ENCODE measurements at regions not wholly inside any gene's neighbourhood (a gene's known extent, or its start where the extent isn't known, plus 50 kb on each side); places are given as distances from the start of the nearest gene placed in this dataset.
A peak's percentile ranks its signal among the peaks of the same experiment; 100 is the strongest.
"Not testable (repeated sequence)": the region's sequence is repeated elsewhere in the genome, so short reads cannot be mapped to it uniquely, and the experiment has no call there.

- no peaks in the 10 kb centered on the region for H3K36me3 ChIP-seq (replicated peaks)
- H3K27me3 ChIP-seq (ENCODE audit: low read depth): no peaks in the 10 kb centered on the region
- no peak overlapping the region for H3K4me3 ChIP-seq
- H3K9me3 ChIP-seq: no peaks in the 10 kb centered on the region
- no peaks in the 10 kb centered on the region for H3K4me1 ChIP-seq
- no peak for DNase-seq (ENCODE audit: low spot score in 2 of 2)
- in situ Hi-C loops (cut with MboI; ENCODE audit: low sequenced_read_pairs): no loop called here
Measured at GRCh38 chr14:22107753-22108152, 434.1 kb upstream of the OR4E1 start.

GRCh38 chr14:22106700-22107697 lies 433.4 kb upstream of the OR4E1 start:
- Histone ChIP-seq H3K4me1 (no peaks in the 10 kb centered on the region), H3K36me3 (replicated peaks) (no peaks in the 10 kb centered on the region), H3K9me3 (no peaks in the 10 kb centered on the region), H3K27me3 (ENCODE audit: low read depth) (no peaks in the 10 kb centered on the region), H3K4me3 (no peak overlapping the region)
- in situ Hi-C loops (cut with MboI; ENCODE audit: low sequenced_read_pairs): no loop called here
- no peak for DNase-seq (ENCODE audit: low spot score in 2 of 2)

GRCh38 chr14:22105624-22106006 lies 432.0 kb upstream of the OR4E1 start:
- Histone ChIP-seq H3K9me3 (no peaks in the 10 kb centered on the region), H3K36me3 (replicated peaks) (no peaks in the 10 kb centered on the region), H3K27me3 (ENCODE audit: low read depth) (no peaks in the 10 kb centered on the region), H3K4me3 (no peak overlapping the region), H3K4me1 (no peaks in the 10 kb centered on the region)
- in situ Hi-C loops (cut with MboI; ENCODE audit: low sequenced_read_pairs): no loop called here
- no peak for DNase-seq (ENCODE audit: low spot score in 2 of 2)

GRCh38 chr14:22105006-22105623 lies 431.5 kb upstream of the OR4E1 start:
- no peaks in the 10 kb centered on the region for H3K36me3 ChIP-seq (replicated peaks)
- H3K9me3 ChIP-seq: no peaks in the 10 kb centered on the region
- no peak overlapping the region for H3K4me3 ChIP-seq
- no peak for DNase-seq (ENCODE audit: low spot score in 2 of 2)
- H3K4me1 ChIP-seq: no peaks in the 10 kb centered on the region
- in situ Hi-C loops (cut with MboI; ENCODE audit: low sequenced_read_pairs): no loop called here
- H3K27me3 ChIP-seq (ENCODE audit: low read depth): no peaks in the 10 kb centered on the region

- H3K36me3 ChIP-seq (replicated peaks); DNase-seq (ENCODE audit: low spot score in 2 of 2); H3K4me1 ChIP-seq; H3K27me3 ChIP-seq (ENCODE audit: low read depth); H3K4me3 ChIP-seq; H3K9me3 ChIP-seq; in situ Hi-C loops (cut with MboI; ENCODE audit: low sequenced_read_pairs): not testable (repeated sequence)
Measured at GRCh38 chr14:22100764-22101120, 427.1 kb upstream of the OR4E1 start.

- H3K4me3 ChIP-seq: no peak overlapping the region
- H3K9me3 ChIP-seq: no peaks in the 10 kb centered on the region
- no peaks in the 10 kb centered on the region for H3K36me3 ChIP-seq (replicated peaks)
- in situ Hi-C loops (cut with MboI; ENCODE audit: low sequenced_read_pairs): no loop called here
- DNase-seq (ENCODE audit: low spot score in 2 of 2): peak; percentile 29 to 53
- no peaks in the 10 kb centered on the region for H3K4me1 ChIP-seq
- no peaks in the 10 kb centered on the region for H3K27me3 ChIP-seq (ENCODE audit: low read depth)
Measured at GRCh38 chr14:22099942-22100763, 426.5 kb upstream of the OR4E1 start.

GRCh38 chr14:22098435-22098834 lies 424.8 kb upstream of the OR4E1 start:
- Histone ChIP-seq H3K36me3 (replicated peaks) (no peaks in the 10 kb centered on the region), H3K4me1 (no peaks in the 10 kb centered on the region), H3K9me3 (no peaks in the 10 kb centered on the region), H3K4me3 (no peak overlapping the region), H3K27me3 (ENCODE audit: low read depth) (no peaks in the 10 kb centered on the region)
- in situ Hi-C loops (cut with MboI; ENCODE audit: low sequenced_read_pairs): no loop called here
- no peak for DNase-seq (ENCODE audit: low spot score in 2 of 2)

- no peaks in the 10 kb centered on the region for H3K27me3 ChIP-seq (ENCODE audit: low read depth)
- H3K9me3 ChIP-seq: no peaks in the 10 kb centered on the region
- DNase-seq (ENCODE audit: low spot score in 2 of 2): no peak
- H3K4me3 ChIP-seq: no peak overlapping the region
- no peaks in the 10 kb centered on the region for H3K4me1 ChIP-seq
- in situ Hi-C loops (cut with MboI; ENCODE audit: low sequenced_read_pairs): no loop called here
- no peaks in the 10 kb centered on the region for H3K36me3 ChIP-seq (replicated peaks)
Measured at GRCh38 chr14:22097586-22098292, 424.1 kb upstream of the OR4E1 start.

- in situ Hi-C loops (cut with MboI; ENCODE audit: low sequenced_read_pairs): no loop called here
- Histone ChIP-seq H3K4me1 (no peaks in the 10 kb centered on the region), H3K4me3 (no peak overlapping the region), H3K27me3 (ENCODE audit: low read depth) (no peaks in the 10 kb centered on the region), H3K9me3 (no peaks in the 10 kb centered on the region), H3K36me3 (replicated peaks) (no peaks in the 10 kb centered on the region)
- no peak for DNase-seq (ENCODE audit: low spot score in 2 of 2)
Measured at GRCh38 chr14:22097072-22097471, 423.5 kb upstream of the OR4E1 start.

- Histone ChIP-seq H3K27me3 (ENCODE audit: low read depth) (no peaks in the 10 kb centered on the region), H3K9me3 (no peaks in the 10 kb centered on the region), H3K4me3 (no peak overlapping the region), H3K4me1 (no peaks in the 10 kb centered on the region), H3K36me3 (replicated peaks) (no peaks in the 10 kb centered on the region)
- DNase-seq (ENCODE audit: low spot score in 2 of 2): no peak
- in situ Hi-C loops (cut with MboI; ENCODE audit: low sequenced_read_pairs): no loop called here
Measured at GRCh38 chr14:22096514-22096895, 422.9 kb upstream of the OR4E1 start.

- H3K27me3 ChIP-seq (ENCODE audit: low read depth): no peaks in the 10 kb centered on the region
- no peak for DNase-seq (ENCODE audit: low spot score in 2 of 2)
- H3K4me3 ChIP-seq: no peak overlapping the region
- no peaks in the 10 kb centered on the region for H3K36me3 ChIP-seq (replicated peaks)
- no peaks in the 10 kb centered on the region for H3K9me3 ChIP-seq
- no peaks in the 10 kb centered on the region for H3K4me1 ChIP-seq
- in situ Hi-C loops (cut with MboI; ENCODE audit: low sequenced_read_pairs): no loop called here
Measured at GRCh38 chr14:22095860-22096513, 422.4 kb upstream of the OR4E1 start.

GRCh38 chr14:22089940-22090339 lies 416.3 kb upstream of the OR4E1 start:
- Histone ChIP-seq H3K4me1 (no peaks in the 10 kb centered on the region), H3K4me3 (no peak overlapping the region), H3K9me3 (no peaks in the 10 kb centered on the region), H3K27me3 (ENCODE audit: low read depth) (no peaks in the 10 kb centered on the region), H3K36me3 (replicated peaks) (no peaks in the 10 kb centered on the region)
- in situ Hi-C loops (cut with MboI; ENCODE audit: low sequenced_read_pairs): no loop called here
- DNase-seq (ENCODE audit: low spot score in 2 of 2): no peak
